Stomach (tissue), 8 donors: ENCODE measurements at regions not wholly inside any gene's neighbourhood (a gene's known extent, or its start where the extent isn't known, plus 50 kb on each side); places are given as distances from the start of the nearest gene placed in this dataset.

Experiments used
- DNase-seq, 2 donors: peaks; one replicate each; pipeline versions ENCODE4 v3.0.0 to v3.0.0-alpha.2; 2013 to 2019
- H3K27ac ChIP-seq, 5 donors: fragments of 200-600 bp in 4 of 5; sonication (generic) in 4 of 5; one replicate each; pipeline ENCODE4 v1.5.1; 2013 to 2019; ENCODE audit warnings: mild to moderate bottlenecking in 1 of 5, moderate library complexity in 1 of 5
- H3K27me3 ChIP-seq, 3 donors: fragments of 200-600 bp; sonication (generic); one replicate each; pipeline ENCODE4 v1.5.1; 2017 to 2019; ENCODE audit warnings: mixed run types in 1 of 3
- H3K36me3 ChIP-seq, 4 donors: fragments of 200-600 bp; sonication (generic); 1 replicate in 3 of 4; 2 replicates in 1 of 4; pipeline ENCODE4 v1.5.1; 2016 to 2019
- H3K4me1 ChIP-seq, 4 donors: fragments of 200-600 bp; sonication (generic); one replicate each; pipeline ENCODE4 v1.5.1; 2016 to 2019
- H3K4me3 ChIP-seq, 4 donors: fragments of 200-600 bp; sonication (generic) in 3 of 4; one replicate each; pipeline ENCODE4 v1.5.1; 2016 to 2019; ENCODE audit warnings: mild to moderate bottlenecking in 1 of 4
- H3K9me3 ChIP-seq, 4 donors: fragments of 200-600 bp; sonication (generic); one replicate each; pipeline ENCODE4 v1.5.1; 2016 to 2019
- EP300 ChIP-seq: sonication (generic); formaldehyde crosslinking; IDR thresholded peaks from one replicate; pipeline ENCODE4 v1.6.1; 2017; ENCODE audit warnings: antibody characterized with exemption
- POLR2A ChIP-seq, 4 donors: fragments of 450-650 bp; IDR thresholded peaks; one replicate each; pipeline ENCODE4 v1.6.1; 2016; ENCODE audit warnings: antibody characterized with exemption in 4 of 4, control low read depth in 2 of 4, mild to moderate bottlenecking in 1 of 4, moderate library complexity in 1 of 4
- POLR2AphosphoS5 ChIP-seq, 3 donors: sonication (generic); formaldehyde crosslinking; IDR thresholded peaks; one replicate each; pipeline ENCODE4 v1.6.1; 2016; ENCODE audit warnings: antibody characterized with exemption in 3 of 3
- WGBS, 5 donors: extraction: QIAGEN DNeasy Blood & Tissue Kit in 3 of 5; methylation state at CpG; one replicate each; pipeline versions ENCODE4 v1.1.5 to v1.1.7; 2013 to 2018; 5-methylcytosine and 5-hydroxymethylcytosine counted together
- intact Hi-C: fragments of 100-400 bp; cut with DNase I; formaldehyde crosslinking; loops from one replicate; pipeline ENCODE4 v1.15.1; 2023; ENCODE audit warnings: low total_unique reads
- TF ChIP-seq, protein P1 (sequence below), 7 experiments: fragments of 450-650 bp in 4 of 7; fragments of 200-600 bp in 3 of 7; sonication (generic) in 3 of 7; IDR thresholded peaks; one replicate each; pipeline ENCODE4 v1.5.1; 2016 to 2019; ENCODE audit warnings: antibody characterized with exemption in 7 of 7, control low read depth in 2 of 7, mild to moderate bottlenecking in 1 of 7
- donor health status: healthy with polysubstance abuse.
- donor health status: Bipolar disorder and iron deficiency.
- donor health status: healthy.

- DNase-seq, result no peak
- H3K4me1 ChIP-seq, result no peaks in the 10 kb centered on the region
- no peaks in the 10 kb centered on the region for H3K9me3 ChIP-seq
- TF ChIP-seq POLR2AphosphoS5 (IDR thresholded peaks at IDR 0.05), result no peak
- TF ChIP-seq EP300, result no peak
- TF ChIP-seq, protein P1, sequence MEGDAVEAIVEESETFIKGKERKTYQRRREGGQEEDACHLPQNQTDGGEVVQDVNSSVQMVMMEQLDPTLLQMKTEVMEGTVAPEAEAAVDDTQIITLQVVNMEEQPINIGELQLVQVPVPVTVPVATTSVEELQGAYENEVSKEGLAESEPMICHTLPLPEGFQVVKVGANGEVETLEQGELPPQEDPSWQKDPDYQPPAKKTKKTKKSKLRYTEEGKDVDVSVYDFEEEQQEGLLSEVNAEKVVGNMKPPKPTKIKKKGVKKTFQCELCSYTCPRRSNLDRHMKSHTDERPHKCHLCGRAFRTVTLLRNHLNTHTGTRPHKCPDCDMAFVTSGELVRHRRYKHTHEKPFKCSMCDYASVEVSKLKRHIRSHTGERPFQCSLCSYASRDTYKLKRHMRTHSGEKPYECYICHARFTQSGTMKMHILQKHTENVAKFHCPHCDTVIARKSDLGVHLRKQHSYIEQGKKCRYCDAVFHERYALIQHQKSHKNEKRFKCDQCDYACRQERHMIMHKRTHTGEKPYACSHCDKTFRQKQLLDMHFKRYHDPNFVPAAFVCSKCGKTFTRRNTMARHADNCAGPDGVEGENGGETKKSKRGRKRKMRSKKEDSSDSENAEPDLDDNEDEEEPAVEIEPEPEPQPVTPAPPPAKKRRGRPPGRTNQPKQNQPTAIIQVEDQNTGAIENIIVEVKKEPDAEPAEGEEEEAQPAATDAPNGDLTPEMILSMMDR (IDR thresholded peaks at IDR 0.05), result no peak
- no peak for TF ChIP-seq POLR2A (IDR thresholded peaks at IDR 0.05)
- H3K27ac ChIP-seq, result no peak overlapping the region
- no peak overlapping the region for H3K4me3 ChIP-seq
- intact Hi-C loops, result no loop called here
- no peaks in the 10 kb centered on the region for H3K27me3 ChIP-seq
- H3K36me3 ChIP-seq, result no peaks in the 10 kb centered on the region
Observed at GRCh38 chr5:28743716-28744110, 1705.3 kb upstream of the CDH9 start.

DNA sequence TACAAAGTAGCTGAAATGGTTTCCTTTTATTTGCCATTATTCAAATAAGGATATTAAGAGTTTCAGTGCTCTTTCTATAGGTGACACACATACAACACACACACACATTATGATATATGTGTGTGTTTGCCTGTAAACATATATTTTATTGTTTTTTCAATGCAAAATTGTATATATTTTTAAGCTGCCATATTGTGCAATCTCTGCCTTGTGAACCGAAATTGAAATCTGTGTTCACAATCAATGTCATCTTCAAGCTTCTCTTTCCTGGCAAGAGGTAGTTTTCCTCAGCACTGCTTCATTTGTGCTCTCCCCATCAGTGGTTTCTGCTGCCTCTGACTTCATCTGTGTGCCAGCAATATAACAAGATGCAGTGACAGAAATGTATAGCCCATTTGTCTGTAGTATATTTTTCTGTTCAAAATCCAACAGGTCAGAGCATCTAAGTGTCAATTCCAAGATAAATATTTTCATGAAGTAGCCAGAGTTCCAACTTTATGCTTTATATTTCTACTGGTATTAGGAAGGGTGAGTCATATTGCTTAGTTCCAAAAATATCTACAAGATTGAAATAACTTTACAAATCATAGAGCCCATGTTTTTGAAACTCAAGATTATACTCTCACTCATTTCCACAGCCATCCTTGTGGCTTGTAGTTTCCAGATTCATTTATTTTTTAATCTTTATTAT is 1704.8 kb upstream of the CDH9 start:
- WGBS, 5 donors, result 0 to 81% (median 35%) methylated on average over 1 of the region's 1 CpG

GRCh38 chr5:28737682-28738081 is 1699.3 kb upstream of the CDH9 start:
- no peaks in the 10 kb centered on the region for H3K27me3 ChIP-seq
- no peaks in the 10 kb centered on the region for H3K36me3 ChIP-seq
- H3K27ac ChIP-seq, result no peak overlapping the region
- 78 to 94% (median 84%) methylated on average over 2 of the region's 2 CpGs for WGBS, 5 donors
- no peak for DNase-seq
- H3K4me1 ChIP-seq, result no peaks in the 10 kb centered on the region
- H3K4me3 ChIP-seq, result no peak overlapping the region
- no peak for TF ChIP-seq POLR2AphosphoS5 (IDR thresholded peaks at IDR 0.05)
- H3K9me3 ChIP-seq, result no peaks in the 10 kb centered on the region
- intact Hi-C loops, result no loop called here

More for the DNA sequence above, 1704.8 kb upstream of the CDH9 start:
- intact Hi-C loops, result no loop called here
- no peak for TF ChIP-seq POLR2AphosphoS5 (IDR thresholded peaks at IDR 0.05)
- TF ChIP-seq, protein P1 (IDR thresholded peaks at IDR 0.05), result no peak
- no peak for TF ChIP-seq EP300
- TF ChIP-seq POLR2A (IDR thresholded peaks at IDR 0.05), result no peak
- H3K27ac ChIP-seq, result no peak overlapping the region
- no peaks in the 10 kb centered on the region for H3K9me3 ChIP-seq
- peak in 1 of 2 donors; percentile 2 for DNase-seq
- H3K36me3 ChIP-seq, result no peaks in the 10 kb centered on the region
- no peak overlapping the region for H3K4me3 ChIP-seq
- H3K4me1 ChIP-seq, result no peaks in the 10 kb centered on the region
- no peaks in the 10 kb centered on the region for H3K27me3 ChIP-seq

- DNase-seq, result no peak
- no peaks in the 10 kb centered on the region for H3K27me3 ChIP-seq
- H3K27ac ChIP-seq, result no peak overlapping the region
- no peaks in the 10 kb centered on the region for H3K9me3 ChIP-seq
- TF ChIP-seq, protein P1 (IDR thresholded peaks at IDR 0.05), result no peak
- TF ChIP-seq POLR2A (IDR thresholded peaks at IDR 0.05) (no peak), EP300 (no peak), POLR2AphosphoS5 (IDR thresholded peaks at IDR 0.05) (no peak)
- H3K36me3 ChIP-seq, result no peaks in the 10 kb centered on the region
- intact Hi-C loops, result no loop called here
- no peaks in the 10 kb centered on the region for H3K4me1 ChIP-seq
- H3K4me3 ChIP-seq, result no peak overlapping the region
Observed at GRCh38 chr5:28737222-28737621, 1698.8 kb upstream of the CDH9 start.

DNA sequence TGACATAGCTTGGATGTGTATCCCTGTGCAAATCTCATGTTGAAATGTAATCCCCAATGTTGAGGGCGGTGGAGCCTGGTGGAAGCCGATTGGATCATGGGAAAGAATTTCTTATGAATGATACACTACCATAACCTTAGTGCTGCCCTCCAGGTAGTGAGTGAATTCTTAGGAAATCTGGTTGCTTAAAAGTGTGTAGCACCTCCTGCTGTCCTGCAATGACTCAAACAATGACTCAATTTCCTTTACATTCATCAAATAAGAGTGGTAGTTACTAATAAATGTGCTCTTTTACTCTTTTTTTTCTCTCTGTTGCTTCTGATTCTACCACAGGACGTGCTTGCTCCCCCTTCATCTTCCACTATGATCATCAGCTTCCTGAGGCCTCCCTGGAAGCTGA is 1696.0 kb upstream of the CDH9 start:
- DNase-seq, result no peak
- H3K4me3 ChIP-seq, result no peak overlapping the region
- no peaks in the 10 kb centered on the region for H3K36me3 ChIP-seq
- intact Hi-C loops, result no loop called here
- H3K9me3 ChIP-seq, result no peaks in the 10 kb centered on the region
- WGBS, 5 donors, result 70 to 79% (median 74%) methylated on average over 3 of the region's 3 CpGs
- no peak overlapping the region for H3K27ac ChIP-seq
- no peaks in the 10 kb centered on the region for H3K4me1 ChIP-seq
- TF ChIP-seq, protein P1 (IDR thresholded peaks at IDR 0.05), result no peak
- TF ChIP-seq EP300, result no peak
- TF ChIP-seq POLR2A (IDR thresholded peaks at IDR 0.05), result no peak
- TF ChIP-seq POLR2AphosphoS5 (IDR thresholded peaks at IDR 0.05), result no peak
- H3K27me3 ChIP-seq, result no peaks in the 10 kb centered on the region
